ENCODE measurements at regions not wholly inside any gene's neighbourhood (a gene's known extent, or its start where the extent isn't known, plus 50 kb on each side); places are given as distances from the start of the nearest gene placed in this dataset.

DNA sequence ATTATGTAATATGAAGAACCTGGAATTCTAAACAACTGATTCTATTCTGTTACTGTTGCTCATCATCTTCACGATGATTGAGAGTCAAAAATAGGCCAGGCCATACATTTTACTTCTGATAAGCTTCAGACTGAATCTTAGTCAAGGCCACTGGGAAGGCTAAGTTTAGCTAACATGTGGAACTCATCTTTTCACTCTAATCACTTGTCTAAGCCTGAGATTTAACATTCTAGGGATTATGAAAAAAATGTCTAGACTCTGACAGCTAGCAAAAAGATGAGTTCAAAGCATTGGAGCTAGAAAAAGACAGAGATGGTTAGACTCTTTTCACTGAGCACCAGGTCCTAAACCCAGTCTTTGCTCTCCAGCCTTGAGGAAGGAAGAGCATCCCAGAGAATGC lies 656.2 kb upstream of the IGFBP7 start:
- TF ChIP-seq, protein P1, sequence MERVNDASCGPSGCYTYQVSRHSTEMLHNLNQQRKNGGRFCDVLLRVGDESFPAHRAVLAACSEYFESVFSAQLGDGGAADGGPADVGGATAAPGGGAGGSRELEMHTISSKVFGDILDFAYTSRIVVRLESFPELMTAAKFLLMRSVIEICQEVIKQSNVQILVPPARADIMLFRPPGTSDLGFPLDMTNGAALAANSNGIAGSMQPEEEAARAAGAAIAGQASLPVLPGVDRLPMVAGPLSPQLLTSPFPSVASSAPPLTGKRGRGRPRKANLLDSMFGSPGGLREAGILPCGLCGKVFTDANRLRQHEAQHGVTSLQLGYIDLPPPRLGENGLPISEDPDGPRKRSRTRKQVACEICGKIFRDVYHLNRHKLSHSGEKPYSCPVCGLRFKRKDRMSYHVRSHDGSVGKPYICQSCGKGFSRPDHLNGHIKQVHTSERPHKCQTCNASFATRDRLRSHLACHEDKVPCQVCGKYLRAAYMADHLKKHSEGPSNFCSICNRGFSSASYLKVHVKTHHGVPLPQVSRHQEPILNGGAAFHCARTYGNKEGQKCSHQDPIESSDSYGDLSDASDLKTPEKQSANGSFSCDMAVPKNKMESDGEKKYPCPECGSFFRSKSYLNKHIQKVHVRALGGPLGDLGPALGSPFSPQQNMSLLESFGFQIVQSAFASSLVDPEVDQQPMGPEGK (CRISPR knock-in tag; IDR thresholded peaks at IDR 0.05; ENCODE audit: borderline replicate concordance) = no peak
- TF ChIP-seq ZC3H10 (CRISPR knock-in tag; IDR thresholded peaks at IDR 0.05) (no peak), ZNF8 (CRISPR knock-in tag; IDR thresholded peaks at IDR 0.05) (no peak), CREB5 (CRISPR knock-in tag; IDR thresholded peaks at IDR 0.05; ENCODE audit: low read depth) (no peak), BACH2 (CRISPR knock-in tag; IDR thresholded peaks at IDR 0.05; ENCODE audit: borderline replicate concordance) (no peak)

All from SK-N-SH treated with all-trans-retinoic acid at 6 μM for 48 hours (cell line).